ENCODE measurements at regions not wholly inside any gene's neighbourhood (a gene's known extent, or its start where the extent isn't known, plus 50 kb on each side); places are given as distances from the start of the nearest gene placed in this dataset.

GRCh38 chr13:77397636-77398035 is 70.7 kb upstream of the MYCBP2 start:
- TF ChIP-seq CTCF (IDR thresholded peaks at IDR 0.05; ENCODE audit: insufficient read depth, low read length): no peak
- H3K4me3 ChIP-seq (ENCODE audit: low read depth, low read length): no peak overlapping the region
- no peak for DNase-seq (ENCODE audit: low read depth)

- no peak for DNase-seq (ENCODE audit: low read depth)
- TF ChIP-seq CTCF (IDR thresholded peaks at IDR 0.05; ENCODE audit: insufficient read depth, low read length): no peak
- no peak overlapping the region for H3K4me3 ChIP-seq (ENCODE audit: low read depth, low read length)
These were observed 64.6 kb upstream of the MYCBP2 start for GRCh38 chr13:77391475-77391874.

- DNase-seq (ENCODE audit: low read depth): peak; percentile 8
- H3K4me3 ChIP-seq (ENCODE audit: low read depth, low read length): no peak overlapping the region
These were observed 63.5 kb upstream of the MYCBP2 start for GRCh38 chr13:77390391-77390790.

GRCh38 chr13:77389625-77390000 is 62.7 kb upstream of the MYCBP2 start:
- no peak for TF ChIP-seq CTCF (IDR thresholded peaks at IDR 0.05; ENCODE audit: insufficient read depth, low read length)
- no peak overlapping the region for H3K4me3 ChIP-seq (ENCODE audit: low read depth, low read length)
- no peak for DNase-seq (ENCODE audit: low read depth)

More at GRCh38 chr13:77390391-77390790, 63.5 kb upstream of the MYCBP2 start:
- TF ChIP-seq CTCF (IDR thresholded peaks at IDR 0.05; ENCODE audit: insufficient read depth, low read length): no peak

GRCh38 chr13:77388944-77389624 is 62.2 kb upstream of the MYCBP2 start:
- TF ChIP-seq CTCF (IDR thresholded peaks at IDR 0.05; ENCODE audit: insufficient read depth, low read length): no peak
- no peak overlapping the region for H3K4me3 ChIP-seq (ENCODE audit: low read depth, low read length)
- no peak for DNase-seq (ENCODE audit: low read depth)

GRCh38 chr13:77387607-77388200 is 60.8 kb upstream of the MYCBP2 start:
- no peak for DNase-seq (ENCODE audit: low read depth)
- H3K4me3 ChIP-seq (ENCODE audit: low read depth, low read length): no peak overlapping the region
- no peak for TF ChIP-seq CTCF (IDR thresholded peaks at IDR 0.05; ENCODE audit: insufficient read depth, low read length)
